PC-3 (cell line): ENCODE measurements at regions not wholly inside any gene's neighbourhood (a gene's known extent, or its start where the extent isn't known, plus 50 kb on each side); places are given as distances from the start of the nearest gene placed in this dataset.

Experiments used
- ATAC-seq: fragments of 200-7000 bp; cut with Tn5 transposase; 2 replicates; pipeline ENCODE4 v1.9.1; 2020; ENCODE audit warnings: mild to moderate bottlenecking, moderate library complexity
- BruUV-seq: library from RNA; stranded (reverse); fragments of 400-500 nt; replicated peaks from 2 replicates; lab custom pipeline; 2021; lab: Mats Ljungman, UMichigan
- CTCF ChIA-PET: fragments of 300-600 bp; sonication (Branson Sonifier 250); formaldehyde crosslinking; loops from one replicate; lab custom pipeline; 2022; ENCODE audit warnings: antibody characterized with exemption; lab: Charles Lee
- POLR2A ChIA-PET: fragments of 300-600 bp; sonication (Branson Sonifier 250); formaldehyde crosslinking; loops from one replicate; lab custom pipeline; 2022; ENCODE audit warnings: antibody characterized with exemption; ENCODE audit not compliant: unreplicated experiment; lab: Charles Lee
- DNase-seq: peaks from one replicate; pipeline ENCODE4 v3.0.0-alpha.2; 2015
- H2AFZ ChIP-seq: fragments of 300-600 bp; sonication (generic); 2 replicates; pipeline ENCODE4 v1.6.0; 2016; ENCODE audit warnings: antibody characterized with exemption, low read length
- H3F3A ChIP-seq: fragments of 300-600 bp; sonication (generic); one replicate; pipeline ENCODE4 v1.6.0; 2017; ENCODE audit warnings: antibody characterized with exemption, low read length, control low read depth, mild to moderate bottlenecking; ENCODE audit not compliant: unreplicated experiment
- H3K27ac ChIP-seq: fragments of 300-600 bp; sonication (generic); 2 replicates; pipeline ENCODE4 v1.5.1; 2016; ENCODE audit warnings: mild to moderate bottlenecking, low read length
- H3K27me3 ChIP-seq: fragments of 300-600 bp; sonication (generic); 2 replicates; pipeline ENCODE4 v1.6.1; 2016; ENCODE audit warnings: low read length, mixed read lengths
- H3K36me3 ChIP-seq: fragments of 300-600 bp; sonication (generic); 2 replicates; pipeline ENCODE4 v1.6.1; 2016; ENCODE audit warnings: low read depth, mixed run types, low read length, mixed read lengths
- H3K4me1 ChIP-seq: fragments of 300-600 bp; sonication (generic); 2 replicates; pipeline ENCODE4 v1.5.1; 2016; ENCODE audit warnings: low read length; ENCODE audit not compliant: insufficient read depth
- H3K4me2 ChIP-seq: fragments of 300-600 bp; sonication (generic); 2 replicates; pipeline ENCODE4 v1.6.0; 2016; ENCODE audit warnings: low read length
- H3K4me3 ChIP-seq: fragments of 300-600 bp; sonication (generic); 2 replicates; pipeline ENCODE4 v1.5.1; 2016; ENCODE audit warnings: mild to moderate bottlenecking, low read length, mixed read lengths
- H3K79me2 ChIP-seq: fragments of 300-600 bp; sonication (generic); 2 replicates; pipeline ENCODE4 v1.6.1; 2017; ENCODE audit warnings: low read length, mixed read lengths
- H3K9ac ChIP-seq: fragments of 300-600 bp; sonication (generic); 2 replicates; pipeline ENCODE4 v1.6.0; 2016; ENCODE audit warnings: mild to moderate bottlenecking, low read length
- H3K9me2 ChIP-seq: fragments of 300-600 bp; sonication (generic); replicated peaks from 2 replicates; pipeline ENCODE4 v1.6.1; 2016; ENCODE audit warnings: mixed run types, low read length, mixed read lengths
- H3K9me3 ChIP-seq: fragments of 300-600 bp; sonication (generic); 2 replicates; pipeline ENCODE4 v1.6.1; 2016; ENCODE audit warnings: low read length, mixed read lengths
- H4K20me1 ChIP-seq: fragments of 300-600 bp; sonication (generic); 2 replicates; pipeline ENCODE4 v1.6.1; 2016; ENCODE audit warnings: low read length, mixed read lengths
- CTCF ChIP-seq: fragments of 300-600 bp; sonication (generic); conservative IDR thresholded peaks from 2 replicates; pipeline ENCODE4 v1.5.1; 2017; ENCODE audit warnings: antibody characterized with exemption, low read depth, mild to moderate bottlenecking, low read length
- EZH2 ChIP-seq: fragments of 300-600 bp; sonication (generic); IDR thresholded peaks from one replicate; pipeline ENCODE4 v1.6.1; 2017; ENCODE audit warnings: antibody characterized with exemption, mild to moderate bottlenecking, low read length; ENCODE audit not compliant: unreplicated experiment
- EZH2phosphoT487 ChIP-seq: fragments of 300-600 bp; sonication (generic); IDR thresholded peaks from 2 replicates; pipeline ENCODE4 v1.6.1; 2018; ENCODE audit warnings: mild to moderate bottlenecking, antibody characterized with exemption, low read length, borderline replicate concordance
- intact Hi-C: fragments of 100-400 bp; cut with micrococcal nuclease; formaldehyde crosslinking; loops from 2 replicates; pipeline ENCODE4 v1.9.0; 2023

- H3K9ac ChIP-seq, result no peak overlapping the region
- H4K20me1 ChIP-seq, result no peaks in the 10 kb centered on the region
- DNase-seq, result no peak
- TF ChIP-seq CTCF, result no peak
- no peak for TF ChIP-seq EZH2
- no peak for TF ChIP-seq EZH2phosphoT487
- H3K36me3 ChIP-seq, result no peaks in the 10 kb centered on the region
- intact Hi-C loops, result no loop called here
- no peaks in the 10 kb centered on the region for H3K9me2 ChIP-seq
- H3K4me1 ChIP-seq, result no peaks in the 10 kb centered on the region
- CTCF ChIA-PET, result no interaction called here
- POLR2A ChIA-PET, result no interaction called here
- no peak for ATAC-seq
- BruUV-seq, result no TSS peak
- peaks cover 46% of the 10 kb centered on the region for H3K27me3 ChIP-seq
- H3K27ac ChIP-seq, result no peak overlapping the region
- H3K79me2 ChIP-seq, result no peaks in the 10 kb centered on the region
- no peak overlapping the region for H2AFZ ChIP-seq
- no peaks in the 10 kb centered on the region for H3K9me3 ChIP-seq
- H3K4me2 ChIP-seq, result no peak overlapping the region
- no peaks in the 10 kb centered on the region for H3F3A ChIP-seq
- H3K4me3 ChIP-seq, result no peak overlapping the region
Observed at GRCh38 chr10:121291376-121291775, 306.9 kb downstream of the FGFR2 start.

GRCh38 chr10:121291823-121292222 lies 306.4 kb downstream of the FGFR2 start:
- CTCF ChIA-PET, result no interaction called here
- POLR2A ChIA-PET, result no interaction called here

More at GRCh38 chr10:121291823-121292222, 306.4 kb downstream of the FGFR2 start:
- TF ChIP-seq EZH2phosphoT487 (no peak), EZH2 (no peak), CTCF (no peak)
- no TSS peak for BruUV-seq
- Histone ChIP-seq H3K9ac (no peak overlapping the region), H3F3A (no peaks in the 10 kb centered on the region), H3K9me3 (no peaks in the 10 kb centered on the region), H3K4me1 (no peaks in the 10 kb centered on the region), H3K79me2 (no peaks in the 10 kb centered on the region), H3K4me2 (no peak overlapping the region), H3K27me3 (peaks cover 46% of the 10 kb centered on the region), H3K4me3 (no peak overlapping the region), H3K9me2 (no peaks in the 10 kb centered on the region), H2AFZ (no peak overlapping the region), H4K20me1 (no peaks in the 10 kb centered on the region), H3K36me3 (no peaks in the 10 kb centered on the region), H3K27ac (no peak overlapping the region)
- intact Hi-C loops, result no loop called here
- ATAC-seq (no peak), DNase-seq (no peak)
